ENCODE measurements at regions not wholly inside any gene's neighbourhood (a gene's known extent, or its start where the extent isn't known, plus 50 kb on each side); places are given as distances from the start of the nearest gene placed in this dataset.

DNA sequence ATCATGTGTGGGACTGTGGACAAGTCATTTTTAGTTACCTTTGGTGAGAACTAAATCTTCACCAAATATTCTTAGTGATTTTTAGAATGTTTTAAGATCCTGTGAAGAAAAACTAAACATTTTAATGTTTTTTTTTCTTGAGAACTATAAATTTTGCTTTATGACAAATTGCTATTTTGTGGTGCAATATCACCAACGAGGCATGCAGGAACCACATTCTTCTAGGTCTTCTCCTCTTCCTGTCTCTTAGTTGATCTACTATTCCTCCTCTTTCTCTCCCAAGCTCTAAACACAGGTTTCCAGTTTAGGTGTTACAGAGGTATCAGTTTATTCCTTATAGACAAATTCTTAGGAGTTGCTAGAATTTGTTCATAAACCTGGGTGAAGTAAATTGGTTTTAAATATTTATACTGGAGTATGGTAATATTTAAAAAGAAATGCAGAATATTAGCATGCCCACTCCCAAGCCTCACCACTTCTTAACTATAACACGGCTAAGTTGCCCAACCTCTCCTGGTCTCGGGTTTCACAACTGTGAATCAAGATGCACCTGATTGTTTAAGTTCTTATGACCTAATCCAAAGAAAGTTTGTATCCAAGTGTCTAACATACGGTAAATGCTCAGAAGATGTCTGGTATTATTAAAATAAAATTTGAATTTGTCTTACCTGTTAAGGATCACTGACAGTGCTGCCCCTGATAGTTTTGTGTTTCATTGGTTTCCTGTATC lies 56.5 kb upstream of the CLNK start:
- H3K9ac ChIP-seq (ENCODE audit: low read depth, low read length), result no peak overlapping the region
- no peak overlapping the region for H3K4me2 ChIP-seq (ENCODE audit: insufficient read depth, low read length)
- H3K4me3 ChIP-seq (ENCODE audit: low read depth in 1 of 2, low read length in 2 of 2), result no peak overlapping the region
- H3K27me3 ChIP-seq (ENCODE audit: insufficient read depth, low read length, poor library complexity), result no peaks in the 10 kb centered on the region
- no peaks in the 10 kb centered on the region for H3K79me2 ChIP-seq (ENCODE audit: insufficient read depth, low read length)
- no peaks in the 10 kb centered on the region for H3K9me3 ChIP-seq (ENCODE audit: insufficient read depth, low read length, severe bottlenecking)
- no peaks in the 10 kb centered on the region for H4K20me1 ChIP-seq (ENCODE audit: insufficient read depth, low read length)
- no peaks in the 10 kb centered on the region for H3K36me3 ChIP-seq (ENCODE audit: insufficient read depth, low read length)
- H3K27ac ChIP-seq (ENCODE audit: low read length), result no peak overlapping the region
- DNase-seq, result no peak
- TF ChIP-seq, protein P1, sequence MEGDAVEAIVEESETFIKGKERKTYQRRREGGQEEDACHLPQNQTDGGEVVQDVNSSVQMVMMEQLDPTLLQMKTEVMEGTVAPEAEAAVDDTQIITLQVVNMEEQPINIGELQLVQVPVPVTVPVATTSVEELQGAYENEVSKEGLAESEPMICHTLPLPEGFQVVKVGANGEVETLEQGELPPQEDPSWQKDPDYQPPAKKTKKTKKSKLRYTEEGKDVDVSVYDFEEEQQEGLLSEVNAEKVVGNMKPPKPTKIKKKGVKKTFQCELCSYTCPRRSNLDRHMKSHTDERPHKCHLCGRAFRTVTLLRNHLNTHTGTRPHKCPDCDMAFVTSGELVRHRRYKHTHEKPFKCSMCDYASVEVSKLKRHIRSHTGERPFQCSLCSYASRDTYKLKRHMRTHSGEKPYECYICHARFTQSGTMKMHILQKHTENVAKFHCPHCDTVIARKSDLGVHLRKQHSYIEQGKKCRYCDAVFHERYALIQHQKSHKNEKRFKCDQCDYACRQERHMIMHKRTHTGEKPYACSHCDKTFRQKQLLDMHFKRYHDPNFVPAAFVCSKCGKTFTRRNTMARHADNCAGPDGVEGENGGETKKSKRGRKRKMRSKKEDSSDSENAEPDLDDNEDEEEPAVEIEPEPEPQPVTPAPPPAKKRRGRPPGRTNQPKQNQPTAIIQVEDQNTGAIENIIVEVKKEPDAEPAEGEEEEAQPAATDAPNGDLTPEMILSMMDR (IDR thresholded peaks at IDR 0.05; ENCODE audit: borderline replicate concordance, extremely low read depth, low read length, poor library complexity, severe bottlenecking), result no peak
- no peak for TF ChIP-seq EZH2 (IDR thresholded peaks at IDR 0.05; ENCODE audit: borderline replicate concordance, low read depth, low read length, severe bottlenecking)
- no peak overlapping the region for H2AFZ ChIP-seq (ENCODE audit: low read depth, low read length)
- ATAC-seq (ENCODE audit: insufficient read depth, low read depth), result no peak
- H3K4me1 ChIP-seq (ENCODE audit: insufficient read depth, low read length), result no peaks in the 10 kb centered on the region

DNA sequence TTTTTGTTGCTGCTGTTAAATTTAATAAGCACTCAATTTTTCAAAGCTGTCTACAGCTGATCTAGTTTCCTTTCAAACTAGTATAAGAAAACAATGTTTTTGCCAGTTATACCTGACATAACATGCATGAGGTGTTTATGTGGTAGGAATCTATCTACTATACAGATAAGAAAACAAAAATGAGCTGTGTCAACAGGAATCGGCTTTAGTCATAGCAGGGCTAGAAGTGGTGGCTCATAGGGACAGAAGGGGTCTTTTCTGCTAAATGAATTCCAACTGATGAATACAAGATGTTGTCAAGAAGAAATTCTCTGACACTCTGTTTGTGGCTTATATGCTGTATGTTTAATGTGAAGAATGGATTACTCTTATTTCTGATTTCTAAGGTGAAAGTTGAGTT lies 55.7 kb upstream of the CLNK start:
- H3K4me2 ChIP-seq (ENCODE audit: insufficient read depth, low read length), result no peak overlapping the region
- no peaks in the 10 kb centered on the region for H3K4me1 ChIP-seq (ENCODE audit: insufficient read depth, low read length)
- ATAC-seq (ENCODE audit: insufficient read depth, low read depth), result no peak
- H2AFZ ChIP-seq (ENCODE audit: low read depth, low read length), result no peak overlapping the region
- H4K20me1 ChIP-seq (ENCODE audit: insufficient read depth, low read length), result no peaks in the 10 kb centered on the region
- H3K9ac ChIP-seq (ENCODE audit: low read depth, low read length), result no peak overlapping the region
- no peak for DNase-seq
- no peaks in the 10 kb centered on the region for H3K36me3 ChIP-seq (ENCODE audit: insufficient read depth, low read length)
- no peaks in the 10 kb centered on the region for H3K9me3 ChIP-seq (ENCODE audit: insufficient read depth, low read length, severe bottlenecking)
- no peak overlapping the region for H3K27ac ChIP-seq (ENCODE audit: low read length)
- no peak for TF ChIP-seq EZH2 (IDR thresholded peaks at IDR 0.05; ENCODE audit: borderline replicate concordance, low read depth, low read length, severe bottlenecking)
- TF ChIP-seq, protein P1 (IDR thresholded peaks at IDR 0.05; ENCODE audit: borderline replicate concordance, extremely low read depth, low read length, poor library complexity, severe bottlenecking), result no peak
- H3K79me2 ChIP-seq (ENCODE audit: insufficient read depth, low read length), result no peaks in the 10 kb centered on the region
- no peaks in the 10 kb centered on the region for H3K27me3 ChIP-seq (ENCODE audit: insufficient read depth, low read length, poor library complexity)
- H3K4me3 ChIP-seq (ENCODE audit: low read depth in 1 of 2, low read length in 2 of 2), result no peak overlapping the region

DNA sequence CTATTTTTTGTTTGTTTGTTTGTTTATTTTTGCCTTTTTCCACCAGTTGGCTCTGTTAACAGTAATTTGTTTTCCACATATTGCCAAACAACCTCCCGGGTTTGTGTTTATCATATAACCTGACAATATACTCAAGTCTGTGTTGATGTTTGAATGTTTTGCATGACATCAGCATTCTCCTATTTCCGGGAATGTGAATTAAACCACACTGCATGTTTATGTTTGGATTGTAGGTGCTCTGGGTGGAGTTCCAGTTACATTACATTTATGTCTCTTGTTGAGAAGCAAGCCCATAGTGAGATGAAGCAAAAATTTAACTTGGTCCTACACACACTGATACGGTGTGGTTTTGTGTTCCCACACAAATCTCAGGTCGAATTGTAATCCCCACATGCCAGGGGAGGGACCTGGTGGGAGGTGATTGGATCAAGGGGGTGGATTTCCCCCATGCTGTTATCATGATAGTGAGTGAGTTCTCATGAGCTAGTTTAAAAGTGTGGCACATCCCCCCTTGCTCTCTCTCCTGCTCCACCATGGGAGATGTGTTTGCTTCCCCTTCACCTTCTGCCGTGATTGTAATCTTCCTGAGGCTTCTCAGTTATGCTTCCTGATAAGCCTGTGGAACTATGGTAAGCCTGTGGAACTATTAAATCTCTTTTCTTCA lies 54.4 kb upstream of the CLNK start:
- Histone ChIP-seq H3K27me3 (ENCODE audit: insufficient read depth, low read length, poor library complexity) (no peaks in the 10 kb centered on the region), H3K27ac (ENCODE audit: low read length) (no peak overlapping the region), H3K4me1 (ENCODE audit: insufficient read depth, low read length) (no peaks in the 10 kb centered on the region), H3K9ac (ENCODE audit: low read depth, low read length) (no peak overlapping the region), H3K79me2 (ENCODE audit: insufficient read depth, low read length) (no peaks in the 10 kb centered on the region), H3K36me3 (ENCODE audit: insufficient read depth, low read length) (no peaks in the 10 kb centered on the region), H2AFZ (ENCODE audit: low read depth, low read length) (no peak overlapping the region), H3K4me3 (ENCODE audit: low read depth in 1 of 2, low read length in 2 of 2) (no peak overlapping the region), H3K9me3 (ENCODE audit: insufficient read depth, low read length, severe bottlenecking) (no peaks in the 10 kb centered on the region), H3K4me2 (ENCODE audit: insufficient read depth, low read length) (no peak overlapping the region), H4K20me1 (ENCODE audit: insufficient read depth, low read length) (no peaks in the 10 kb centered on the region)
- DNase-seq (no peak), ATAC-seq (ENCODE audit: insufficient read depth, low read depth) (no peak)
- no peak for TF ChIP-seq EZH2 (IDR thresholded peaks at IDR 0.05; ENCODE audit: borderline replicate concordance, low read depth, low read length, severe bottlenecking)
- TF ChIP-seq, protein P1 (IDR thresholded peaks at IDR 0.05; ENCODE audit: borderline replicate concordance, extremely low read depth, low read length, poor library complexity, severe bottlenecking), result no peak

All from DND-41 (cell line).